ENCODE measurements at regions not wholly inside any gene's neighbourhood (a gene's known extent, or its start where the extent isn't known, plus 50 kb on each side); places are given as distances from the start of the nearest gene placed in this dataset.

- no peak for TF ChIP-seq ZNF331 (CRISPR knock-in tag; IDR thresholded peaks at IDR 0.05; ENCODE audit: low read depth)
- no peak for TF ChIP-seq JUNB (IDR thresholded peaks at IDR 0.05; ENCODE audit: unreplicated experiment)
- TF ChIP-seq POLR2AphosphoS5 (IDR thresholded peaks at IDR 0.05; ENCODE audit: low read depth), result no peak
- no peak for TF ChIP-seq NANOG (IDR thresholded peaks at IDR 0.05; ENCODE audit: borderline replicate concordance)
These were observed 752.9 kb downstream of the KCNJ2 start (continued) for GRCh38 chr17:70922268-70922667.

- peaks cover 2% of the 10 kb centered on the region; the same call in 1 of the 3 replicates for H3K36me3 Mint-ChIP-seq (ENCODE audit: low read depth)
- Histone ChIP-seq H3K79me2 (replicated peaks; ENCODE audit: insufficient read depth) (no peaks in the 10 kb centered on the region), H2AFZ (no peak overlapping the region), H3F3A (replicated peaks; ENCODE audit: low read depth) (no peaks in the 10 kb centered on the region), H3K4me3 (no peak overlapping the region), H3K9me2 (ENCODE audit: insufficient read depth) (no peaks in the 10 kb centered on the region; the same call in 1 of the 2 replicates), H4K20me1 (replicated peaks; ENCODE audit: insufficient read depth) (no peaks in the 10 kb centered on the region), H3K4me2 (no peak overlapping the region), H3K4me1 (ENCODE audit: insufficient read depth) (no peaks in the 10 kb centered on the region), H3K27me3 (ENCODE audit: insufficient read depth) (no peaks in the 10 kb centered on the region), H3K36me3 (ENCODE audit: insufficient read depth) (no peaks in the 10 kb centered on the region), H3K27ac (ENCODE audit: low read depth) (no peak overlapping the region)
- H3K9me3 Mint-ChIP-seq, result peaks cover 5% of the 10 kb centered on the region
- H3K4me3 Mint-ChIP-seq, result no peak overlapping the region
- TF ChIP-seq EZH2 (IDR thresholded peaks at IDR 0.05; ENCODE audit: low read depth, unreplicated experiment), result no peak
- TF ChIP-seq JUNB (IDR thresholded peaks at IDR 0.05; ENCODE audit: unreplicated experiment), result no peak
- TF ChIP-seq STAT1 (IDR thresholded peaks at IDR 0.05; ENCODE audit: unreplicated experiment), result no peak
- no peak for TF ChIP-seq ZNF114 (CRISPR knock-in tag; IDR thresholded peaks at IDR 0.05)
- TF ChIP-seq, protein P1, sequence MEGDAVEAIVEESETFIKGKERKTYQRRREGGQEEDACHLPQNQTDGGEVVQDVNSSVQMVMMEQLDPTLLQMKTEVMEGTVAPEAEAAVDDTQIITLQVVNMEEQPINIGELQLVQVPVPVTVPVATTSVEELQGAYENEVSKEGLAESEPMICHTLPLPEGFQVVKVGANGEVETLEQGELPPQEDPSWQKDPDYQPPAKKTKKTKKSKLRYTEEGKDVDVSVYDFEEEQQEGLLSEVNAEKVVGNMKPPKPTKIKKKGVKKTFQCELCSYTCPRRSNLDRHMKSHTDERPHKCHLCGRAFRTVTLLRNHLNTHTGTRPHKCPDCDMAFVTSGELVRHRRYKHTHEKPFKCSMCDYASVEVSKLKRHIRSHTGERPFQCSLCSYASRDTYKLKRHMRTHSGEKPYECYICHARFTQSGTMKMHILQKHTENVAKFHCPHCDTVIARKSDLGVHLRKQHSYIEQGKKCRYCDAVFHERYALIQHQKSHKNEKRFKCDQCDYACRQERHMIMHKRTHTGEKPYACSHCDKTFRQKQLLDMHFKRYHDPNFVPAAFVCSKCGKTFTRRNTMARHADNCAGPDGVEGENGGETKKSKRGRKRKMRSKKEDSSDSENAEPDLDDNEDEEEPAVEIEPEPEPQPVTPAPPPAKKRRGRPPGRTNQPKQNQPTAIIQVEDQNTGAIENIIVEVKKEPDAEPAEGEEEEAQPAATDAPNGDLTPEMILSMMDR (conservative IDR thresholded peaks at IDR 0.05; ENCODE audit: low read depth in 2 of 2), result no peak
- TF ChIP-seq, protein P2, sequence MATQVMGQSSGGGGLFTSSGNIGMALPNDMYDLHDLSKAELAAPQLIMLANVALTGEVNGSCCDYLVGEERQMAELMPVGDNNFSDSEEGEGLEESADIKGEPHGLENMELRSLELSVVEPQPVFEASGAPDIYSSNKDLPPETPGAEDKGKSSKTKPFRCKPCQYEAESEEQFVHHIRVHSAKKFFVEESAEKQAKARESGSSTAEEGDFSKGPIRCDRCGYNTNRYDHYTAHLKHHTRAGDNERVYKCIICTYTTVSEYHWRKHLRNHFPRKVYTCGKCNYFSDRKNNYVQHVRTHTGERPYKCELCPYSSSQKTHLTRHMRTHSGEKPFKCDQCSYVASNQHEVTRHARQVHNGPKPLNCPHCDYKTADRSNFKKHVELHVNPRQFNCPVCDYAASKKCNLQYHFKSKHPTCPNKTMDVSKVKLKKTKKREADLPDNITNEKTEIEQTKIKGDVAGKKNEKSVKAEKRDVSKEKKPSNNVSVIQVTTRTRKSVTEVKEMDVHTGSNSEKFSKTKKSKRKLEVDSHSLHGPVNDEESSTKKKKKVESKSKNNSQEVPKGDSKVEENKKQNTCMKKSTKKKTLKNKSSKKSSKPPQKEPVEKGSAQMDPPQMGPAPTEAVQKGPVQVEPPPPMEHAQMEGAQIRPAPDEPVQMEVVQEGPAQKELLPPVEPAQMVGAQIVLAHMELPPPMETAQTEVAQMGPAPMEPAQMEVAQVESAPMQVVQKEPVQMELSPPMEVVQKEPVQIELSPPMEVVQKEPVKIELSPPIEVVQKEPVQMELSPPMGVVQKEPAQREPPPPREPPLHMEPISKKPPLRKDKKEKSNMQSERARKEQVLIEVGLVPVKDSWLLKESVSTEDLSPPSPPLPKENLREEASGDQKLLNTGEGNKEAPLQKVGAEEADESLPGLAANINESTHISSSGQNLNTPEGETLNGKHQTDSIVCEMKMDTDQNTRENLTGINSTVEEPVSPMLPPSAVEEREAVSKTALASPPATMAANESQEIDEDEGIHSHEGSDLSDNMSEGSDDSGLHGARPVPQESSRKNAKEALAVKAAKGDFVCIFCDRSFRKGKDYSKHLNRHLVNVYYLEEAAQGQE (IDR thresholded peaks at IDR 0.05; ENCODE audit: unreplicated experiment), result no peak
- no peak for TF ChIP-seq ETS1 (IDR thresholded peaks at IDR 0.05)
- TF ChIP-seq NANOG (IDR thresholded peaks at IDR 0.05; ENCODE audit: borderline replicate concordance), result no peak
- no peak for TF ChIP-seq ZNF331 (CRISPR knock-in tag; IDR thresholded peaks at IDR 0.05; ENCODE audit: low read depth)
- TF ChIP-seq EZH2phosphoT487 (IDR thresholded peaks at IDR 0.05; ENCODE audit: unreplicated experiment), result no peak
- no peak for TF ChIP-seq POLR2AphosphoS5 (IDR thresholded peaks at IDR 0.05; ENCODE audit: low read depth)
- TF ChIP-seq, protein P3, sequence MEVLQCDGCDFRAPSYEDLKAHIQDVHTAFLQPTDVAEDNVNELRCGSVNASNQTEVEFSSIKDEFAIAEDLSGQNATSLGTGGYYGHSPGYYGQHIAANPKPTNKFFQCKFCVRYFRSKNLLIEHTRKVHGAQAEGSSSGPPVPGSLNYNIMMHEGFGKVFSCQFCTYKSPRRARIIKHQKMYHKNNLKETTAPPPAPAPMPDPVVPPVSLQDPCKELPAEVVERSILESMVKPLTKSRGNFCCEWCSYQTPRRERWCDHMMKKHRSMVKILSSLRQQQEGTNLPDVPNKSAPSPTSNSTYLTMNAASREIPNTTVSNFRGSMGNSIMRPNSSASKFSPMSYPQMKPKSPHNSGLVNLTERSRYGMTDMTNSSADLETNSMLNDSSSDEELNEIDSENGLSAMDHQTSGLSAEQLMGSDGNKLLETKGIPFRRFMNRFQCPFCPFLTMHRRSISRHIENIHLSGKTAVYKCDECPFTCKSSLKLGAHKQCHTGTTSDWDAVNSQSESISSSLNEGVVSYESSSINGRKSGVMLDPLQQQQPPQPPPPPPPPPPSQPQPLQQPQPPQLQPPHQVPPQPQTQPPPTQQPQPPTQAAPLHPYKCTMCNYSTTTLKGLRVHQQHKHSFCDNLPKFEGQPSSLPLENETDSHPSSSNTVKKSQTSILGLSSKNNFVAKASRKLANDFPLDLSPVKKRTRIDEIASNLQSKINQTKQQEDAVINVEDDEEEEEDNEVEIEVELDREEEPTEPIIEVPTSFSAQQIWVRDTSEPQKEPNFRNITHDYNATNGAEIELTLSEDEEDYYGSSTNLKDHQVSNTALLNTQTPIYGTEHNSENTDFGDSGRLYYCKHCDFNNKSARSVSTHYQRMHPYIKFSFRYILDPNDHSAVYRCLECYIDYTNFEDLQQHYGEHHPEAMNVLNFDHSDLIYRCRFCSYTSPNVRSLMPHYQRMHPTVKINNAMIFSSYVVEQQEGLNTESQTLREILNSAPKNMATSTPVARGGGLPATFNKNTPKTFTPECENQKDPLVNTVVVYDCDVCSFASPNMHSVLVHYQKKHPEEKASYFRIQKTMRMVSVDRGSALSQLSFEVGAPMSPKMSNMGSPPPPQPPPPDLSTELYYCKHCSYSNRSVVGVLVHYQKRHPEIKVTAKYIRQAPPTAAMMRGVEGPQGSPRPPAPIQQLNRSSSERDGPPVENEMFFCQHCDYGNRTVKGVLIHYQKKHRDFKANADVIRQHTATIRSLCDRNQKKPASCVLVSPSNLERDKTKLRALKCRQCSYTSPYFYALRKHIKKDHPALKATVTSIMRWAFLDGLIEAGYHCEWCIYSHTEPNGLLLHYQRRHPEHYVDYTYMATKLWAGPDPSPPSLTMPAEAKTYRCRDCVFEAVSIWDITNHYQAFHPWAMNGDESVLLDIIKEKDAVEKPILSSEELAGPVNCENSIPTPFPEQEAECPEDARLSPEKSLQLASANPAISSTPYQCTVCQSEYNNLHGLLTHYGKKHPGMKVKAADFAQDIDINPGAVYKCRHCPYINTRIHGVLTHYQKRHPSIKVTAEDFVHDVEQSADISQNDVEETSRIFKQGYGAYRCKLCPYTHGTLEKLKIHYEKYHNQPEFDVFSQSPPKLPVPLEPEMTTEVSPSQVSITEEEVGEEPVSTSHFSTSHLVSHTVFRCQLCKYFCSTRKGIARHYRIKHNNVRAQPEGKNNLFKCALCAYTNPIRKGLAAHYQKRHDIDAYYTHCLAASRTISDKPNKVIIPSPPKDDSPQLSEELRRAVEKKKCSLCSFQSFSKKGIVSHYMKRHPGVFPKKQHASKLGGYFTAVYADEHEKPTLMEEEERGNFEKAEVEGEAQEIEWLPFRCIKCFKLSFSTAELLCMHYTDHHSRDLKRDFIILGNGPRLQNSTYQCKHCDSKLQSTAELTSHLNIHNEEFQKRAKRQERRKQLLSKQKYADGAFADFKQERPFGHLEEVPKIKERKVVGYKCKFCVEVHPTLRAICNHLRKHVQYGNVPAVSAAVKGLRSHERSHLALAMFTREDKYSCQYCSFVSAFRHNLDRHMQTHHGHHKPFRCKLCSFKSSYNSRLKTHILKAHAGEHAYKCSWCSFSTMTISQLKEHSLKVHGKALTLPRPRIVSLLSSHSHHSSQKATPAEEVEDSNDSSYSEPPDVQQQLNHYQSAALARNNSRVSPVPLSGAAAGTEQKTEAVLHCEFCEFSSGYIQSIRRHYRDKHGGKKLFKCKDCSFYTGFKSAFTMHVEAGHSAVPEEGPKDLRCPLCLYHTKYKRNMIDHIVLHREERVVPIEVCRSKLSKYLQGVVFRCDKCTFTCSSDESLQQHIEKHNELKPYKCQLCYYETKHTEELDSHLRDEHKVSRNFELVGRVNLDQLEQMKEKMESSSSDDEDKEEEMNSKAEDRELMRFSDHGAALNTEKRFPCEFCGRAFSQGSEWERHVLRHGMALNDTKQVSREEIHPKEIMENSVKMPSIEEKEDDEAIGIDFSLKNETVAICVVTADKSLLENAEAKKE (CRISPR knock-in tag; IDR thresholded peaks at IDR 0.05), result no peak
- no peak for TF ChIP-seq CREB1 (CRISPR knock-in tag; IDR thresholded peaks at IDR 0.05; ENCODE audit: low read depth)
- H3K4me1 Mint-ChIP-seq, result no peaks in the 10 kb centered on the region; the same call in 2 of the 3 replicates
- ATAC-seq (no peak), DNase-seq (ENCODE audit: low spot score) (no peak)
- H3K27me3 Mint-ChIP-seq (ENCODE audit: insufficient read depth, low read depth, poor library complexity), result no peaks in the 10 kb centered on the region
- H3K27ac Mint-ChIP-seq, result no peak overlapping the region
These were observed 755.4 kb downstream of the KCNJ2 start for GRCh38 chr17:70924776-70925175.

All from GM23338 (cell line).